G401 (cell line): ENCODE measurements at regions not wholly inside any gene's neighbourhood (a gene's known extent, or its start where the extent isn't known, plus 50 kb on each side); places are given as distances from the start of the nearest gene placed in this dataset.

ENCODE experiments used
- DNase-seq: peaks from one replicate; pipeline ENCODE4 v3.0.0-alpha.2; 2015; ENCODE audit warnings: low spot score
- in situ Hi-C: cut with HindIII; loops from 2 replicates; pipeline ENCODE4 v1.10.0; 2016; ENCODE audit warnings: low sequenced_read_pairs, mixed read lengths

DNA sequence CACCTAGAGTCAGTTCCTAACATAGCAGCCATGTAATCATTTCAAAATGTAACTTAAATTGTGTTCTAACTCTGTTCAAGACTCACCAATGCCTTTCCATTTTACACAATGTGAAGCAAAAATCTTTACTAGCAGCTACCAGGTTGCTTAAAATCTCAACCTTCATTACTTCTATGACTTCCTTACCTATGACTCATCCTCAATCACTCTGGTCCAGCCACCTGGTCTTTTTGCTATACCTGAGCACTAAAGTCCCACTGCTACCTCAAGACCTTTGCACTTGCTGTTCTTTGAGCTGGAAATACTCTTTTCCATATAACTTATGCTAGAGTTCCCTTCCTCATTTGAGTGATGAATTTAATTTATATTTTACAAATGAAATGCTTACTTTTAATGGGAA is 993.2 kb downstream of the NTRK3 start:
- DNase-seq: no peak
- in situ Hi-C loops: no loop called here

- DNase-seq: no peak
- in situ Hi-C loops: no loop called here
Measured at GRCh38 chr15:87245592-87245991, 1010.9 kb downstream of the NTRK3 start.

- in situ Hi-C loops: no loop called here
Measured at GRCh38 chr15:87243474-87243873, 1013.1 kb downstream of the NTRK3 start.

GRCh38 chr15:87239582-87240230 is 1016.8 kb downstream of the NTRK3 start:
- in situ Hi-C loops: no loop called here
- DNase-seq: no peak

More at GRCh38 chr15:87243474-87243873, 1013.1 kb downstream of the NTRK3 start:
- DNase-seq: no peak

GRCh38 chr15:87238451-87239068 is 1018.0 kb downstream of the NTRK3 start:
- DNase-seq: no peak
- in situ Hi-C loops: no loop called here

- no peak for DNase-seq
- in situ Hi-C loops: no loop called here
Measured at GRCh38 chr15:87228460-87228859, 1028.1 kb downstream of the NTRK3 start.

- in situ Hi-C loops: no loop called here
- no peak for DNase-seq
Measured at GRCh38 chr15:87227846-87228245, 1028.7 kb downstream of the NTRK3 start.

DNA sequence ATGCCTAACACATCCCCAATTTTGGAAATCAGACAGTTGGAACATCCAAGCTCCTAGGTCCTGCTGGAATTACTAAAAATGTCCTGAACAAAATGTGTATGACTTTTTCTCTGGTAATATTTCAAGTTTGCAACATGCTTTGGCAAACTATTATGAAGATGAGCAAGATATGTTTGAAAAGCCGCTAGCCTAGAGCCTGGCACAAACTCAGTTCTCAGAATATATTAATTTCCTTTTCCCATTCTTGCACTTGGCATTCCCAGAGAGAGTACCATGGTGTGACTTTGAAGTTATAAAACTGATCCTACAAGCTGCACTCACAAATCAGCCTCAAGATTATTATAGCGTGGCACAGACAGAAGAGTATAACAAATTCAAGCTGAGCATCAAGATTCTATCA is 1031.1 kb downstream of the NTRK3 start:
- in situ Hi-C loops: no loop called here

GRCh38 chr15:87224404-87224803 is 1032.1 kb downstream of the NTRK3 start:
- no peak for DNase-seq

More for the DNA sequence above, 1031.1 kb downstream of the NTRK3 start:
- DNase-seq: no peak

GRCh38 chr15:87219650-87220615 is 1036.6 kb downstream of the NTRK3 start:
- in situ Hi-C loops: no loop called here
- DNase-seq: no peak

More at GRCh38 chr15:87224404-87224803, 1032.1 kb downstream of the NTRK3 start:
- in situ Hi-C loops: no loop called here

GRCh38 chr15:87215100-87215499 is 1041.4 kb downstream of the NTRK3 start:
- in situ Hi-C loops: no loop called here
- DNase-seq: no peak

- DNase-seq: no peak
- in situ Hi-C loops: no loop called here
Measured at GRCh38 chr15:87213626-87214025, 1042.9 kb downstream of the NTRK3 start.

DNA sequence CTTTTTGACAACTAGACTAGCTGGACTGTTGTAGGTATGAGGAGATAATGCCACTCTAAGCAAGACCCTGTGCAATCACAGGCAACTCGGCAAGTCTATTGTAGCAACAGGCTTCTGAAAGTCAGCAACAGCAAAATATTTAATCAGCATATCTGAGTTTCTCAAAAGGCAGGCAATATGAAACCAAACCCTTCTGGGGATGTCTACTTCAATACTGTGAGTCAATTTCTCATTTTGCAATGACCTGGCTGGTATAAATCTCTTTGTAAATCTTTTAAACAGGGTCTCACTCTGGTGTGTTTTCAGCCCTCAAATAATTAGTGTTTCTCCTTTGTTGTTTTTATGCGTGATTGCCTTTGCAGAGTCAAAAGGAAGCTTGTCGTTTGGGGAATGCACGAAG is 1044.5 kb downstream of the NTRK3 start:
- no peak for DNase-seq
- in situ Hi-C loops: no loop called here

- in situ Hi-C loops: no loop called here
- DNase-seq: no peak
Measured at GRCh38 chr15:87211547-87211946, 1045.0 kb downstream of the NTRK3 start.

DNA sequence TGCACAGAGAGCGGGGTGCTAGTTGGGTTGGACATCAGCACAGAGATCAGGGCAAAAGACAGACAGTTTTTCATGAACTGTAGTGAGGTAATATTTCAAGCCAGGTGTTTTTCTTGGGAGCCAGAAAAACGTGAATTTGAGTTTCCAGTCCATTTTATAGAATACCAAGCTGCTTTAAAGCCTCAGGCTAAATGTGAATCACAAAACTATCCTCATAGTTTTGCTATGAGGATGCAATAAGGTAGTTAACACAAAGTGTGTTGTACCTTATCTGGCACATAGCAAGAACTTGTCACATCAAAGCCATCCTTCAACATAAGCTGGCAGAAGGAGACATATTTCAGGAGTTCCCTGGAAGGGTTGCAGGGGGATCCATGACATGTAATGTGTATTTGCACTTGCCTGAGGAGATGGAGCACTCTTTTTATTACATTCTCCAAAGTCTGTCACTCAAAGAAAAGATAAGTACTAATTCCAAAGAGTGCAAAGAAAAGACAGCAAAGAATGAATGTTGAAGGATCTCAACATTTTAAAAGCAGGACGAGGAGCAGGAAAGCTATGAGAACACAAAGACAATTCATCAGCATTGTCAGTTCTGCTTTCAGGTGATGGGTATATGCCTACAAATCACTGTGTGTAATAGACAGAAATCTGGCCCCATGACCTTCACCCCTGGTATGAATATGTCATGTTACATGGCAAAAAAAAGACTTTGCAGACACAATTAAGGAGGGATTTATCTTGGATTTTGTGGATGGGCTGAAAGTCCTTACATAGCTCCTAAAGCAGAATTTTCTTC is 1046.4 kb downstream of the NTRK3 start:
- no peak for DNase-seq
- in situ Hi-C loops: no loop called here

GRCh38 chr15:87207990-87208580 is 1048.5 kb downstream of the NTRK3 start:
- in situ Hi-C loops: no loop called here
- DNase-seq: no peak

DNA sequence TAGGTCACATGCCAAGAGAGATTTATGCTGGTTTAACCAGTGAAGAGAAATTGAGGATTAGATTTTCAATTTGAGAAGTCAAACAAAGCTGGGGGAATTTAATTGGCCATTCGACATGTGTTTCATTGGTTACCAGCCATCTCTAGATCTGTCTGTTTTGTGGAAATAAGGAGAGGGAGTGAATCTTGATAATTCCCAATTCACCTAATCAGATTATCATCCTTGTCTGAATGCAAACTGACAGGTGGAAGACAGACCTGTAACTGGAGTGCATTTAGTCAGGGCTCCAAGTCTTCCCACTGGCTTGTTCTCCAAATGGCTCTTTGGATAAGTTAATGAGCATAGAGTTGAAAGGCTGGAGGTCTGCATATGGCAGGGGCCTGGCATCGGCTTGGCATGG is 1049.3 kb downstream of the NTRK3 start:
- no peak for DNase-seq
- in situ Hi-C loops: no loop called here

DNA sequence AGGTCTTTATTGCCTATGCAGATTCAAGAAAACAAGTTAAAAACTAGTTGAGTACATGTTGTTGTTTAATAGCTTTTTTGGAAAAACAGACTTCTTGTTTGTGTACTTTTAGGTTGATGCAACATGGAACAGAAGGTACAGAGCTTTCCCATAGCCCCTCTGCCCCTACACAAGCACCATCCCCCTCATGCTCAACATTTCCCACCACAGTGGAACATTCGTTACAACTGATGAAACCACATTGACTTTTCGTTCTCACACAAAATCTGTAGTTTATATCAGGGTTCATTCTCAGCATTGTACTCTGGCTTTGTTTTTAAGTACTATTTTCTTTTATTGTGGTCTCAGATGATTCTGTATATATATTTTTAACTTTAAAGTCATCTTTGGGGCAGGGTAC is 1054.6 kb downstream of the NTRK3 start:
- DNase-seq: no peak
- in situ Hi-C loops: no loop called here

- DNase-seq: no peak
- in situ Hi-C loops: no loop called here
Measured at GRCh38 chr15:87200149-87200548, 1056.4 kb downstream of the NTRK3 start.
